Umbilical cord (tissue), 1 donor: ENCODE measurements at regions not wholly inside any gene's neighbourhood (a gene's known extent, or its start where the extent isn't known, plus 50 kb on each side); places are given as distances from the start of the nearest gene placed in this dataset.

ENCODE experiments used
- DNase-seq: peaks from one replicate; pipeline ENCODE4 v3.0.0-alpha.2; 2015; ENCODE audit warnings: low spot score

DNA sequence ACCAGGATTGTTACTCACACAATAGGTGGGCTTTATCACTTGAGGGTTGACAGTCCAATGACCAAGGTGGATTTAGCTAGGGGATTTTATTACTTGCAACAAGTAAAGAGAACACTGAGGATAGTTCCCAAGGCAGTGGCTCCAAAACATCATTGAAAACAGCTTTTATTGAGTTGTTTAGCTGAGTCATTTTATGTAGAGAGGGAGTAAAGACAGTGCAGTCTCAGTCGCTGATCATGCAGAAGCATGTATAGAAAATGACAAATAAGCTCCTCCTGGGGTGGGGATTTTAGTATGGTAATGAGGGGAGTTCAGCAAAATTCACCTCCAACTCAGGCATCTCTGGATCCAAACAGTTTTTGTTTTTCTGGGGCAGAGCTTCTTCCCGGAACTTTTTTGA lies 163.0 kb upstream of the CCDC179 start:
- DNase-seq: no peak

GRCh38 chr11:23041001-23041503 lies 180.8 kb upstream of the CCDC179 start:
- DNase-seq: peak; percentile 97

GRCh38 chr11:23058656-23059055 lies 198.4 kb upstream of the CCDC179 start:
- DNase-seq: no peak

GRCh38 chr11:23063276-23063675 lies 203.0 kb upstream of the CCDC179 start:
- DNase-seq: peak; percentile 8

DNA sequence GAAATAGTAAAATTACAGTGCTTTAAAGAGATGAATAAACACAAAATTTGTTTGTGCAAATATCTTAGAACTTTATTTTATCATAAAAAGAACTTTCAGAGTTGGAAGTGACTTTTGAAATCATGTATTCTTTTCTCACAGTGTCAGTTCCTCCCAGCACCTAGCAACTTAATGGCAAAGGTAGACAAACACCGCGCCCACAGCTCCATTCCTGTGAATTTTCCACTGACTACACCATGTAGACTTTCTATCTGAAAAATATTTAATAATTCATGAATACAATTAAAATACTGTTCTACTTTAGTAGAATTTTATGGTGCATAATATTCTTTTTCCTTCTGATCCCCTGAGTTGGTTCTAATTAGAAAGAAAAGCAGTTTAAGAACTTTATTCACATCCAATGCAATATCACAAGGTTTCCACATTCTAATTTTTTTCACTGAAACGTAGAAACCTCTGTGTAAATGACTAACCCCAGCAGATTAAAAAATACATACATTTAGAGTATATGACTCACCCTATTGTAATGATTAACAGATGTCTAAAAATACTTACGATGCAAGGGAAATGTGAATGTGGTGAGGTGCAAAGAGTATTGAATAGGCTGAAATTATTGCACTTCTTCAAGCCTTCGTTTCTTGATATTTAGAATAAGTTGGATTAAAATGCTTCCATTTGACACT lies 218.2 kb upstream of the CCDC179 start:
- no peak for DNase-seq

- no peak for DNase-seq
Measured at GRCh38 chr11:23079382-23079813, 219.1 kb upstream of the CCDC179 start.

DNA sequence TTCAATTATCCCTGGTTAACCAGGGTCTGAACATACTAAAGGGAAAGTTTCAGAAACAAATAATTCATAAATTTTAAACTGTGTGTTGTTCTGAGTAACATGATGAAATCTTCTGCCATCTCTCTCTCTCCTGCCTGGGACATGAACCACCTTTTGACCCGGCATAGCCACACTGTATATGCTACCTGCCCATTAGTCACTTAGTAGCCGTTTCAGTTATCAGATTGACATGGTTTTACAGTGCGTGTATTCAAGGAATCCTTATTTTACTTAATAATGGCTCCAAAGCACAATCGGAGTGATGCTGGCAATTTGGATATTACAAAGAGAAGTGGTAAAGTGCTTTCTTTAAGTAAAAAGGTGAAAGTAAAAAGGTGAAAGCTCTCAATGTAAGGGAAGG lies 227.1 kb upstream of the CCDC179 start:
- DNase-seq: no peak

DNA sequence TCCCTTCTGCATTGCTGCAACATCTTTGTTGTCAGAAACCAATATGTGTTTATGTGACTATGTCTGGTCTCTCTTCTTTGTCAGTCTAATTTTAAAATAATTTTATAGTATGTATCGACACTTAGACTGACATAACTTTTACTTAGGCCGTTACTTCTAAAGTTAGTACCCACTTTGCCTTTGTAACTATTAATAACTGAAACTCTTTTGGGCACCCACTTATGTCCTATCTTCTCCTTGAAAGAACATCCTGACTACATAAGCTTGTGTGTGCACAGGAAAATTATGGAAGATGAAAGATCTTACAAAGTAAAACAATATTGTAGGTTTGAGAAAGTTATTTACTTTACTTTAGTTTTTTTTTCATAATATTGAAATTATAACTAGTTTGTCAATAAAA lies 230.4 kb upstream of the CCDC179 start:
- DNase-seq: no peak

GRCh38 chr11:23095650-23096189 lies 235.4 kb upstream of the CCDC179 start:
- DNase-seq: no peak

DNA sequence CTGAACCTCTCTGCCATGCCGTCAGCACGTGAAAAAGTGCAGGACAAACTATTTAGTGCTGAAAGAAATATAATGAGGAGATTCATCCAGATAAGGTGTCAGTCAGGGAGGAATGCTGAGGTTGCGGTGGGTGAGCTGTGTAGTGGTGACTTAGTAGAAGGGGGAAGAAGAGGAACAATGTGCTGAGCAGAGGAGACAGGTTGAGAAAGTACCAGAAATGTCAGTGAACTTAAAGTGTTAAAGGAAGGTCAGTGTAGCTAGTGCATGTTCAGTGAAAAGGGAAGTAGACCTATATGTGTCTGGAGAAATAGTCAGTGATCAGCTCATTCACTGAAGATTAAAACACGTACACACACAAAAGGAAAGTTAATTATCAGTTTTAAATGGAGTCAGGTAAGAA lies 237.6 kb upstream of the CCDC179 start:
- DNase-seq: peak; percentile 55

DNA sequence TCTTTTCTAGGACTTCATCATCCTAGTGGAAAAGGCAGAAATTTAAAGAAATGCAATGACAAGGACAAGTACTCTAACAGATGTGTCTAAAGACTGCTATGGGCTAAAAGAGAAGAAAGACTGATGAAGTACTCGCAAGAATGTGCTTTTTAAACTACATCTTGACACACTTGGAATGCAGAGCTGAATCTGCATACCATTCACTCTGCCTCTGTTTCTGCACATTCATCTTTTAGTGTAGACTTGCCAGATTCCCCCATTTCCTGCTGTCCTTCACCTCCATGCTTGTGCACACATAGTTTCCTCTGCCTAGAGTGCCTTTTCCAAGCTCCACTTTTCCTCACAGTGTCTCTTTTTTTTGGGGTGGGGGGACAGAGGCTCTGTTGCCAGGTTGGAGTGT lies 239.0 kb upstream of the CCDC179 start:
- DNase-seq: no peak

GRCh38 chr11:23100726-23101125 lies 240.5 kb upstream of the CCDC179 start:
- DNase-seq: no peak

DNA sequence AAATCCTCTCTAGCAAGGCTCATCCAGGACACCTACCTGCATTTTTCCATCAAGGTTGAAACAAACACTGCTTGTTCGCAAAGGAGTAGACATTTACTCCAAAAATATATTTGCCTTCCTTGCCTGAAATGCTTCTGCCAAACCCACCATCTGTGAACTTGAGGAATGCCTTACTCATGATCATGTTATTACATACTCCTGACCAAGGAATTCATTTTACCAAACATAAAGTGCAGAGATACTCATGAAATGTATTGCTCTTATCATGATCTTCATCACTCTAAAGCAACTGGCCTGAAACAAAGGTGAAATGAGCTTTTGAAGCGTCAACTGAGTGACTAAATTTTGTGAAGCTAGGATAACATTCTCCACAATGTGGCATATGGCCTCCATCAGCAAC lies 243.1 kb upstream of the CCDC179 start:
- DNase-seq: no peak

DNA sequence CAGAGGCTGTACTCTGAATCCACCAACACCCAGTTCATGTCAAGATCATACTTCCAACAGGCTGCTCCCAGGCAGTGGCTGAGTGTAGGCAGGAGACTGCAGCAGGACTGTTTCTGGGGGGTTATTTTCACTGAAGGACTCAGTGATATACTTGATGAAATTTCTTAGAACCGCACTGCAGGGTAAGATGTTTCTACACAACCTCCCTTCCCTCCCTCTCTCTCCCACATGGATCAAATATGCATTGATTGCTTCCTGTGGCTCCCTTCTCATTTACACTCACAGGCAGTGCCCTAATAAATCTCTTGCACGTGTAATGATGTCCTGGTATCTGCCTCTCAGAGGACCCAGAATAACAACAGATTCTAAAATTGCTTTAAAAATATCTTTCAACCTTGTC lies 251.3 kb upstream of the CCDC179 start:
- no peak for DNase-seq

DNA sequence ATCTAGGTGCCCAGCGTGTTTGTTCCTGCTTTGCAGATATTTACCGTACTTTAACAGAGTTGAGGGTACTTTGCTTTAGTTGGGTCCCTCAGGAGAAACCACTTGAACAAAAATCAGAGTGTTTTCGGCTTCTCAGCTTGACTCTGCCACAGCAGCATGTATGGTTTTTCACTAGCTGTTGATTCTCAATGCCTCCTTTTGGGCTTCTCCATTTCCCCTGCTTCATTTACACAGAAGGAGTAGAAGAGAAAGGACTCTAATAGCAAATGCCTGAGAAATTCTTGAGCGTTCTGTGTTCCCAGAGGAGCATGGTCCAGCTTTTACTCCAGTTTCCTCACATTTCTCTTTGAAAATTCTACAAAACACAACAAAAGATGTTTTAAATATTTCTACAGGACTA lies 252.1 kb upstream of the CCDC179 start:
- DNase-seq: no peak

- DNase-seq: peak; percentile 59
Measured at GRCh38 chr11:23112987-23113886, 253.0 kb upstream of the CCDC179 start.

DNA sequence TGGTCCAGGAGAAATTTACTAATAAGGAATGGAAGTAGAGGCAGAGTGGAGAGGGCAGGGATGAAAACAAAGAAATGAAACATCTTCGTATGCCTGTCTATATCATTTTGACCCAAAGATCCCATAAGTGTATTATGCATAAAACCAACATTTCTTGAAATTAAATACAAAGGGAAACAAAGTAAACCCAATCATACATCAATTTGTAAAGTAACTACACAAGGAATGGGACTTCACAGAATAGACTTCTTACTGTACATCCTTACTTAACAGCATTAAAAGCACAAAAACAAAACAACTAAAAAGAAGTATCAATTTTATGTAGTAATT lies 253.6 kb upstream of the CCDC179 start:
- no peak for DNase-seq

DNA sequence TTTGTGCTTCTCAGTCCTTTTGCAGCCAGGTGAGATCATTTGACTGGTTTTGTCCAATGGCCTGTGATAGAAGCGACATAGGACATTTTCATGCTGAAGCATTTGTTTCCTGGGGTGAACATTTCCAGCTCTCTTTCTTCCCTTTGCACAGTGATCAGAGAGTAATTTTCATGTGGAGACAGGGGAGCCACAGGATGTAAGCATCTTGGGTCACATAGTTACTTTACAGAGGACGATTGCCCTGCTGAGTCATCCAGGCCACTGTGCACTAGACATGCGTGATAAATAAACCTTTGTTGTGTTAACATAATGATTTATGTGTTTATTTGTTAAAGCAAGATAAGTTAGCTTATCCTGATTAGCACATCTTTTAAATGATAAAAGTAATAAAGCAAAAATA lies 263.5 kb upstream of the CCDC179 start:
- no peak for DNase-seq

DNA sequence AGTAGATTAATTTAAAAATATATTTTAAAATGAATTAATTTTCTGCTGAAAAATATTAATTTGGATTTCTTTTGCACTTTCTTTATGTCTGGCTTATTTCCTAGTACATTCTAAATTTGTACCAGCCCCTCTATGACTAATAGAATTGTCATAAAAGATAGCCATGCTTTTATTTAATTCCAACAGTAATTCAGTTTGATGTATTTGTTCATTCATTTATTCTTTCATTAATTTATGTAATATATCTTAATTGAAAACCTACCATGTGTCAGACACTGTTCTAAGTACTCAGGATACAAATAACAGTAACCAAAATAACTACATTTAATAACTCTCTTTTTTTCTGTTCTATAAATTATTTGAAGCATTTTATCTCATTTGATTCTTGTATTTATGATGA lies 264.0 kb upstream of the CCDC179 start:
- no peak for DNase-seq

GRCh38 chr11:23124996-23125395 lies 264.7 kb upstream of the CCDC179 start:
- DNase-seq: no peak

DNA sequence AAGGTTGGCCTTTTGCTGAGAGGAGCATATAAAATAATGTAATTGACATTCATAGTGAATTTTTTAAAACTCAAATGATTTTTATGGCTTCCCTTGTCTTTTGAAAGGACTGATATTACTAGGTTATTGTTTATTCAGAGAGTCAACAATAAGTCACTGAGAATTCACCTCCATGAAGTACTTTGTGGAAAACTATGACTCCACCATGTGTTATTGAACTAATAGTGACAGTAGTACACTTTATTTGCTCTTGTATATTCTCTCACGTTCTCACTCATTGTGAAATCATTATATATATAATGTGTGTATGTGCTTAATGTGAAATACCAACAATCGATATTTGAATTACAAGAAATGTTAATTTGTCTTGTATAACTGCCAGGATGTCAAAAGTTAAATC lies 267.4 kb upstream of the CCDC179 start:
- DNase-seq: no peak

DNA sequence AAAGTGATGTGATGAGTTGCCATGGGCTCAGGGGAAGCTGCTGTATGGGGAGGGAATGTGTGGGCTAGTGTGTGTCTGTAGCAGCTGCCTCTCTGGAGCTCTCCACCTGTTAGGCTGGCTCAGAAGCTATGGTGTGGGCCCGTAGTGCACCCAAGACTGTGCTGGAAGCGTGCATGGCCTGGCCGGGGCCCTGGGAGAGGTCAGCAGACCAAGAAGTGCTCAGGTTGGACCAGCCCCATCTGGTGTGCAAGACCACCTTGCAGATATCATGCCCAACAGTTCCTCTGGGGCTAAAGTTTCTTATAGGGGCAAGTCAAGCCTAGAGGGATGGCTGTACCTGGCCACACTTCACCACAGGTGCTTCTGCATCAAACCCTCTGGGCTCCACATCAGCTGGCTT lies 274.4 kb upstream of the CCDC179 start:
- DNase-seq: no peak

- no peak for DNase-seq
Measured at GRCh38 chr11:23138761-23139160, 278.5 kb upstream of the CCDC179 start.
